ENCODE measurements at regions not wholly inside any gene's neighbourhood (a gene's known extent, or its start where the extent isn't known, plus 50 kb on each side); places are given as distances from the start of the nearest gene placed in this dataset.

DNA sequence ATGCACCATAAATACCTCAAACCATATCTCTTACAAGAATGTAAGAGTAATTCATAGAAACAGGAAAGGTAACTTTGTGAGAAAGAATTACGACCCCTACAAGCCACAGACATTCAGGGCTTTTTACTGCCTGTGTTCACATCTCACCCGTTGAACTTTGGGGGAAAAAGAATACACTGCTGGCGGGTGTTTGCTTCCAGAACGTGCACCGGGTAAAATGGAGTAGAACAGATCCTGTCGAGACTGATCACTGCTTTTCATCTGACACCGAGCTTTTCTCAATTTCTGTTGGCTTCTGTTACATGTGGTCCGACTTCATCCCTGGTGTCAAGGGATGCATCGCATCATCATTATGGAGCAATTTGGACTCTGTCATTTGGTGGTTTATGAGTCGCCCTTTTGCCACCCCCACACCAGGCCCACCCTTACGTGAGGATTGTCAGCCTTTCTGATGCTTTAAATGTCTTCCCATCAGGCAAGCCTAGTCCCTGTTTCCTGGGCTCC lies 219.2 kb upstream of the ZFP64 start:
- Mint-ChIP-seq H3K27ac (no peak overlapping the region), H3K36me3 (0 out of 2 replicates have a peak, but pooled peaks cover 2% of the 10 kb centered on the region), H3K9me3 (peaks cover 24% of the 10 kb centered on the region), H3K4me3 (no peak overlapping the region), H3K4me1 (no peaks in the 10 kb centered on the region), H3K27me3 (ENCODE audit: low read depth) (no peaks in the 10 kb centered on the region)
- no peak for ATAC-seq
- TF ChIP-seq ZNF423 (CRISPR knock-in tag; IDR thresholded peaks at IDR 0.05): no peak
- no peak for TF ChIP-seq ZNF138 (CRISPR knock-in tag; conservative IDR thresholded peaks at IDR 0.05)
- TF ChIP-seq ZNF121 (CRISPR knock-in tag; IDR thresholded peaks at IDR 0.05): no peak
- no peak for TF ChIP-seq FOXJ3 (CRISPR knock-in tag; IDR thresholded peaks at IDR 0.05; ENCODE audit: borderline replicate concordance)
- no peak for TF ChIP-seq FOXK1 (CRISPR knock-in tag; IDR thresholded peaks at IDR 0.05)
- TF ChIP-seq, protein P1, sequence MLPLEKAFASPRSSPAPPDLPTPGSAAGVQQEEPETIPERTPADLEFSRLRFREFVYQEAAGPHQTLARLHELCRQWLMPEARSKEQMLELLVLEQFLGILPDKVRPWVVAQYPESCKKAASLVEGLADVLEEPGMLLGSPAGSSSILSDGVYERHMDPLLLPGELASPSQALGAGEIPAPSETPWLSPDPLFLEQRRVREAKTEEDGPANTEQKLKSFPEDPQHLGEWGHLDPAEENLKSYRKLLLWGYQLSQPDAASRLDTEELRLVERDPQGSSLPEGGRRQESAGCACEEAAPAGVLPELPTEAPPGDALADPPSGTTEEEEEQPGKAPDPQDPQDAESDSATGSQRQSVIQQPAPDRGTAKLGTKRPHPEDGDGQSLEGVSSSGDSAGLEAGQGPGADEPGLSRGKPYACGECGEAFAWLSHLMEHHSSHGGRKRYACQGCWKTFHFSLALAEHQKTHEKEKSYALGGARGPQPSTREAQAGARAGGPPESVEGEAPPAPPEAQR (CRISPR knock-in tag; IDR thresholded peaks at IDR 0.05): no peak
- TF ChIP-seq ZNF671 (CRISPR knock-in tag; IDR thresholded peaks at IDR 0.05): no peak
- TF ChIP-seq GRHL2 (CRISPR knock-in tag; IDR thresholded peaks at IDR 0.05; ENCODE audit: insufficient replicate concordance, severe bottlenecking): no peak
- no peak for TF ChIP-seq GTF2I (CRISPR knock-in tag; conservative IDR thresholded peaks at IDR 0.05)
- TF ChIP-seq, protein P2, sequence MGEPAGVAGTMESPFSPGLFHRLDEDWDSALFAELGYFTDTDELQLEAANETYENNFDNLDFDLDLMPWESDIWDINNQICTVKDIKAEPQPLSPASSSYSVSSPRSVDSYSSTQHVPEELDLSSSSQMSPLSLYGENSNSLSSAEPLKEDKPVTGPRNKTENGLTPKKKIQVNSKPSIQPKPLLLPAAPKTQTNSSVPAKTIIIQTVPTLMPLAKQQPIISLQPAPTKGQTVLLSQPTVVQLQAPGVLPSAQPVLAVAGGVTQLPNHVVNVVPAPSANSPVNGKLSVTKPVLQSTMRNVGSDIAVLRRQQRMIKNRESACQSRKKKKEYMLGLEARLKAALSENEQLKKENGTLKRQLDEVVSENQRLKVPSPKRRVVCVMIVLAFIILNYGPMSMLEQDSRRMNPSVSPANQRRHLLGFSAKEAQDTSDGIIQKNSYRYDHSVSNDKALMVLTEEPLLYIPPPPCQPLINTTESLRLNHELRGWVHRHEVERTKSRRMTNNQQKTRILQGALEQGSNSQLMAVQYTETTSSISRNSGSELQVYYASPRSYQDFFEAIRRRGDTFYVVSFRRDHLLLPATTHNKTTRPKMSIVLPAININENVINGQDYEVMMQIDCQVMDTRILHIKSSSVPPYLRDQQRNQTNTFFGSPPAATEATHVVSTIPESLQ (CRISPR knock-in tag; IDR thresholded peaks at IDR 0.05): no peak
- TF ChIP-seq HMGA2 (CRISPR knock-in tag; IDR thresholded peaks at IDR 0.05): no peak
- TF ChIP-seq, protein P3, sequence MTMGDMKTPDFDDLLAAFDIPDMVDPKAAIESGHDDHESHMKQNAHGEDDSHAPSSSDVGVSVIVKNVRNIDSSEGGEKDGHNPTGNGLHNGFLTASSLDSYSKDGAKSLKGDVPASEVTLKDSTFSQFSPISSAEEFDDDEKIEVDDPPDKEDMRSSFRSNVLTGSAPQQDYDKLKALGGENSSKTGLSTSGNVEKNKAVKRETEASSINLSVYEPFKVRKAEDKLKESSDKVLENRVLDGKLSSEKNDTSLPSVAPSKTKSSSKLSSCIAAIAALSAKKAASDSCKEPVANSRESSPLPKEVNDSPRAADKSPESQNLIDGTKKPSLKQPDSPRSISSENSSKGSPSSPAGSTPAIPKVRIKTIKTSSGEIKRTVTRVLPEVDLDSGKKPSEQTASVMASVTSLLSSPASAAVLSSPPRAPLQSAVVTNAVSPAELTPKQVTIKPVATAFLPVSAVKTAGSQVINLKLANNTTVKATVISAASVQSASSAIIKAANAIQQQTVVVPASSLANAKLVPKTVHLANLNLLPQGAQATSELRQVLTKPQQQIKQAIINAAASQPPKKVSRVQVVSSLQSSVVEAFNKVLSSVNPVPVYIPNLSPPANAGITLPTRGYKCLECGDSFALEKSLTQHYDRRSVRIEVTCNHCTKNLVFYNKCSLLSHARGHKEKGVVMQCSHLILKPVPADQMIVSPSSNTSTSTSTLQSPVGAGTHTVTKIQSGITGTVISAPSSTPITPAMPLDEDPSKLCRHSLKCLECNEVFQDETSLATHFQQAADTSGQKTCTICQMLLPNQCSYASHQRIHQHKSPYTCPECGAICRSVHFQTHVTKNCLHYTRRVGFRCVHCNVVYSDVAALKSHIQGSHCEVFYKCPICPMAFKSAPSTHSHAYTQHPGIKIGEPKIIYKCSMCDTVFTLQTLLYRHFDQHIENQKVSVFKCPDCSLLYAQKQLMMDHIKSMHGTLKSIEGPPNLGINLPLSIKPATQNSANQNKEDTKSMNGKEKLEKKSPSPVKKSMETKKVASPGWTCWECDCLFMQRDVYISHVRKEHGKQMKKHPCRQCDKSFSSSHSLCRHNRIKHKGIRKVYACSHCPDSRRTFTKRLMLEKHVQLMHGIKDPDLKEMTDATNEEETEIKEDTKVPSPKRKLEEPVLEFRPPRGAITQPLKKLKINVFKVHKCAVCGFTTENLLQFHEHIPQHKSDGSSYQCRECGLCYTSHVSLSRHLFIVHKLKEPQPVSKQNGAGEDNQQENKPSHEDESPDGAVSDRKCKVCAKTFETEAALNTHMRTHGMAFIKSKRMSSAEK (CRISPR knock-in tag; IDR thresholded peaks at IDR 0.05; ENCODE audit: borderline replicate concordance): no peak
- TF ChIP-seq, protein P4, sequence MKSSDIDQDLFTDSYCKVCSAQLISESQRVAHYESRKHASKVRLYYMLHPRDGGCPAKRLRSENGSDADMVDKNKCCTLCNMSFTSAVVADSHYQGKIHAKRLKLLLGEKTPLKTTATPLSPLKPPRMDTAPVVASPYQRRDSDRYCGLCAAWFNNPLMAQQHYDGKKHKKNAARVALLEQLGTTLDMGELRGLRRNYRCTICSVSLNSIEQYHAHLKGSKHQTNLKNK (CRISPR knock-in tag; IDR thresholded peaks at IDR 0.05): no peak
- no peak for TF ChIP-seq NR2C2 (CRISPR knock-in tag; IDR thresholded peaks at IDR 0.05)
- TF ChIP-seq IRF2 (CRISPR knock-in tag; IDR thresholded peaks at IDR 0.05; ENCODE audit: borderline replicate concordance, low read depth): no peak
- TF ChIP-seq, protein P5, sequence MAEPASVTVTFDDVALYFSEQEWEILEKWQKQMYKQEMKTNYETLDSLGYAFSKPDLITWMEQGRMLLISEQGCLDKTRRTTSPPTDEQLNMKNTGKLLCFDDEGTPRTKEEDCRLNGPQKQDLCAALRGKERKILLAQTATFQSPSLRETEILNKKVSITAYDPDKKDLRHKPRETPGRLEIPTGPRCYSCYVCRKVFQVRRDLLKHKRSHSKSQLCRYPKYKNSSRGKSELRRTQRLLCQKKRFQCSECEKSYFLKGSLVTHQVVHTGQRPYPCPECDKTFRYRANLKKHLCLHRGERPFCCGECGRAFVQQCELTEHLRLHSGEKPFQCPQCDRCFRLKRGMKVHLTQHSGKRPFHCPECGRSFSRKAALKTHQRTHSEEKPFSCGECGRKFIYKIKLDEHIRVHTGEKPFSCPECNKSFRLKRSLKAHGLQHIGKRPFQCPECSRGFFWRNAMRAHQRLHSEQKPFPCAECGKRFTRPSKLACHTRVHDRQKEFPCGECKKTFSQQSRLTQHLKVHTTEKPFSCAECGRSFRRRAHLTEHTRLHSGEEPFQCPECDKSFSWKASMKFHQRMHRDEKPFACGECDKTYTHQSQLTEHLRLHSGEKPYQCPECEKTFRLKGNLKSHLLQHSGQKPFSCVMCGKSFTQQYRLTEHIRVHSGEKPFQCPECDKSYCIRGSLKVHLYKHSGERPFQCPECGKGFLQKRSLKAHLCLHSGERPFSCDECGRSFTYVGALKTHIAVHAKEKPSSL (CRISPR knock-in tag; conservative IDR thresholded peaks at IDR 0.05): no peak
- no peak for TF ChIP-seq KAT7 (CRISPR knock-in tag; IDR thresholded peaks at IDR 0.05; ENCODE audit: borderline replicate concordance)
- no peak for TF ChIP-seq NFYB (CRISPR knock-in tag; conservative IDR thresholded peaks at IDR 0.05; ENCODE audit: low read depth)
- ChIA-PET POLR2A (no interaction called here), CTCF (no interaction called here)
- DNase-seq (ENCODE audit: low spot score): no peak

Data from WTC11 (cell line).